ENCODE measurements at regions not wholly inside any gene's neighbourhood (a gene's known extent, or its start where the extent isn't known, plus 50 kb on each side); places are given as distances from the start of the nearest gene placed in this dataset.
"Not testable (repeated sequence)": the region's sequence is repeated elsewhere in the genome, so short reads cannot be mapped to it uniquely, and the experiment has no call there.

- Histone ChIP-seq H3K27ac (ENCODE audit: low read depth, low read length) (no peak overlapping the region), H3K9me3 (ENCODE audit: insufficient read depth, low read depth, low read length) (no peaks in the 10 kb centered on the region), H3K4me1 (ENCODE audit: insufficient read depth, low read length) (no peaks in the 10 kb centered on the region), H3K27me3 (ENCODE audit: insufficient read depth, low read length) (no peaks in the 10 kb centered on the region), H3K36me3 (ENCODE audit: insufficient read depth, low read length) (peaks cover 5% of the 10 kb centered on the region; the same call in 1 of the 2 replicates), H3K4me3 (ENCODE audit: low read length) (no peak overlapping the region), H3K9ac (ENCODE audit: low read depth, low read length) (no peak overlapping the region)
- WGBS, result over 99% methylated on average over 5 of the region's 5 CpGs
Measured at GRCh38 chr14:89516173-89516572, 99.1 kb upstream of the FOXN3 start.

- no peaks in the 10 kb centered on the region for H3K9me3 ChIP-seq (ENCODE audit: insufficient read depth, low read depth, low read length)
- peaks cover 5% of the 10 kb centered on the region; the same call in 1 of the 2 replicates for H3K36me3 ChIP-seq (ENCODE audit: insufficient read depth, low read length)
- H3K4me3 ChIP-seq (ENCODE audit: low read length), result no peak overlapping the region
- no peaks in the 10 kb centered on the region for H3K4me1 ChIP-seq (ENCODE audit: insufficient read depth, low read length)
- no peaks in the 10 kb centered on the region for H3K27me3 ChIP-seq (ENCODE audit: insufficient read depth, low read length)
- 95% methylated on average over 11 of the region's 11 CpGs for WGBS
- H3K27ac ChIP-seq (ENCODE audit: low read depth, low read length), result no peak overlapping the region
- H3K9ac ChIP-seq (ENCODE audit: low read depth, low read length), result no peak overlapping the region
Measured at GRCh38 chr14:89514601-89515000, 97.6 kb upstream of the FOXN3 start.

- WGBS, result 90% methylated on average over 3 of the region's 3 CpGs
- Histone ChIP-seq H3K36me3 (ENCODE audit: insufficient read depth, low read length) (peaks cover 5% of the 10 kb centered on the region; the same call in 1 of the 2 replicates), H3K27ac (ENCODE audit: low read depth, low read length) (no peak overlapping the region), H3K4me1 (ENCODE audit: insufficient read depth, low read length) (peaks cover 12% of the 10 kb centered on the region; the same call in 1 of the 2 replicates), H3K9ac (ENCODE audit: low read depth, low read length) (no peak overlapping the region), H3K4me3 (ENCODE audit: low read length) (no peak overlapping the region), H3K9me3 (ENCODE audit: insufficient read depth, low read depth, low read length) (no peaks in the 10 kb centered on the region), H3K27me3 (ENCODE audit: insufficient read depth, low read length) (no peaks in the 10 kb centered on the region)
Measured at GRCh38 chr14:89509891-89510290, 92.9 kb upstream of the FOXN3 start.

- Histone ChIP-seq H3K27me3 (ENCODE audit: insufficient read depth, low read length) (no peaks in the 10 kb centered on the region), H3K27ac (ENCODE audit: low read depth, low read length) (no peak overlapping the region), H3K4me1 (ENCODE audit: insufficient read depth, low read length) (peaks cover 12% of the 10 kb centered on the region; the same call in 1 of the 2 replicates), H3K9me3 (ENCODE audit: insufficient read depth, low read depth, low read length) (no peaks in the 10 kb centered on the region), H3K36me3 (ENCODE audit: insufficient read depth, low read length) (peaks cover 5% of the 10 kb centered on the region; the same call in 1 of the 2 replicates), H3K4me3 (ENCODE audit: low read length) (no peak overlapping the region), H3K9ac (ENCODE audit: low read depth, low read length) (no peak overlapping the region)
- WGBS, result 92% methylated on average over 3 of the region's 3 CpGs
Measured at GRCh38 chr14:89508863-89509262, 91.8 kb upstream of the FOXN3 start.

- Histone ChIP-seq H3K4me3 (ENCODE audit: low read length) (no peak overlapping the region), H3K36me3 (ENCODE audit: insufficient read depth, low read length) (peaks cover 5% of the 10 kb centered on the region; the same call in 1 of the 2 replicates), H3K27me3 (ENCODE audit: insufficient read depth, low read length) (no peaks in the 10 kb centered on the region), H3K9ac (ENCODE audit: low read depth, low read length) (no peak overlapping the region), H3K27ac (ENCODE audit: low read depth, low read length) (no peak overlapping the region), H3K9me3 (ENCODE audit: insufficient read depth, low read depth, low read length) (no peaks in the 10 kb centered on the region), H3K4me1 (ENCODE audit: insufficient read depth, low read length) (peaks cover 12% of the 10 kb centered on the region; the same call in 1 of the 2 replicates)
- WGBS, result 93% methylated on average over 7 of the region's 7 CpGs
Measured at GRCh38 chr14:89507926-89508460, 91.0 kb upstream of the FOXN3 start.

- Histone ChIP-seq H3K4me1 (ENCODE audit: insufficient read depth, low read length) (peaks cover 12% of the 10 kb centered on the region; the same call in 1 of the 2 replicates), H3K27me3 (ENCODE audit: insufficient read depth, low read length) (no peaks in the 10 kb centered on the region), H3K4me3 (ENCODE audit: low read length) (no peak overlapping the region), H3K9me3 (ENCODE audit: insufficient read depth, low read depth, low read length) (no peaks in the 10 kb centered on the region), H3K27ac (ENCODE audit: low read depth, low read length) (no peak overlapping the region), H3K36me3 (ENCODE audit: insufficient read depth, low read length) (peaks cover 5% of the 10 kb centered on the region; the same call in 1 of the 2 replicates), H3K9ac (ENCODE audit: low read depth, low read length) (no peak overlapping the region)
- WGBS, result 89% methylated on average over 1 of the region's 1 CpG
Measured at GRCh38 chr14:89507521-89507920, 90.5 kb upstream of the FOXN3 start.

GRCh38 chr14:89506891-89507452 is 89.9 kb upstream of the FOXN3 start:
- H3K27ac ChIP-seq (ENCODE audit: low read depth, low read length); H3K4me3 ChIP-seq (ENCODE audit: low read length); H3K9me3 ChIP-seq (ENCODE audit: insufficient read depth, low read depth, low read length); H3K36me3 ChIP-seq (ENCODE audit: insufficient read depth, low read length); H3K9ac ChIP-seq (ENCODE audit: low read depth, low read length); H3K27me3 ChIP-seq (ENCODE audit: insufficient read depth, low read length): not testable (repeated sequence)
- H3K4me1 ChIP-seq (ENCODE audit: insufficient read depth, low read length), result peaks cover 12% of the 10 kb centered on the region; the same call in 1 of the 2 replicates
- WGBS, result 98% methylated on average over 7 of the region's 8 CpGs

GRCh38 chr14:89504602-89505313 is 87.7 kb upstream of the FOXN3 start:
- no peaks in the 10 kb centered on the region for H3K9me3 ChIP-seq (ENCODE audit: insufficient read depth, low read depth, low read length)
- H3K4me1 ChIP-seq (ENCODE audit: insufficient read depth, low read length), result peaks cover 12% of the 10 kb centered on the region; the same call in 1 of the 2 replicates
- no peaks in the 10 kb centered on the region for H3K27me3 ChIP-seq (ENCODE audit: insufficient read depth, low read length)
- H3K27ac ChIP-seq (ENCODE audit: low read depth, low read length), result no peak overlapping the region
- WGBS, result 85% methylated on average over 5 of the region's 6 CpGs
- H3K36me3 ChIP-seq (ENCODE audit: insufficient read depth, low read length), result peaks cover 7% of the 10 kb centered on the region; the same call in 1 of the 2 replicates
- H3K9ac ChIP-seq (ENCODE audit: low read depth, low read length), result no peak overlapping the region
- no peak overlapping the region for H3K4me3 ChIP-seq (ENCODE audit: low read length)

- H3K27me3 ChIP-seq (ENCODE audit: insufficient read depth, low read length), result no peaks in the 10 kb centered on the region
- H3K9me3 ChIP-seq (ENCODE audit: insufficient read depth, low read depth, low read length), result no peaks in the 10 kb centered on the region
- H3K4me3 ChIP-seq (ENCODE audit: low read length), result no peak overlapping the region
- H3K36me3 ChIP-seq (ENCODE audit: insufficient read depth, low read length), result peaks cover 7% of the 10 kb centered on the region; the same call in 1 of the 2 replicates
- H3K27ac ChIP-seq (ENCODE audit: low read depth, low read length), result no peak overlapping the region
- 88% methylated on average over 3 of the region's 3 CpGs for WGBS
- H3K9ac ChIP-seq (ENCODE audit: low read depth, low read length), result no peak overlapping the region
- peaks cover 17% of the 10 kb centered on the region; the same call in 1 of the 2 replicates for H3K4me1 ChIP-seq (ENCODE audit: insufficient read depth, low read length)
Measured at GRCh38 chr14:89504091-89504490, 87.1 kb upstream of the FOXN3 start.

- H3K27me3 ChIP-seq (ENCODE audit: insufficient read depth, low read length), result no peaks in the 10 kb centered on the region
- H3K9me3 ChIP-seq (ENCODE audit: insufficient read depth, low read depth, low read length), result no peaks in the 10 kb centered on the region
- H3K27ac ChIP-seq (ENCODE audit: low read depth, low read length), result no peak overlapping the region
- H3K4me3 ChIP-seq (ENCODE audit: low read length), result no peak overlapping the region
- H3K36me3 ChIP-seq (ENCODE audit: insufficient read depth, low read length), result peaks cover 7% of the 10 kb centered on the region; the same call in 1 of the 2 replicates
- WGBS, result 95% methylated on average over 10 of the region's 10 CpGs
- no peak overlapping the region for H3K9ac ChIP-seq (ENCODE audit: low read depth, low read length)
- peaks cover 20% of the 10 kb centered on the region; the same call in 1 of the 2 replicates for H3K4me1 ChIP-seq (ENCODE audit: insufficient read depth, low read length)
Measured at GRCh38 chr14:89503431-89503996, 86.5 kb upstream of the FOXN3 start.

GRCh38 chr14:89502966-89503365 is 85.9 kb upstream of the FOXN3 start:
- WGBS, result 84% methylated on average over 5 of the region's 5 CpGs
- Histone ChIP-seq H3K27ac (ENCODE audit: low read depth, low read length) (no peak overlapping the region), H3K9me3 (ENCODE audit: insufficient read depth, low read depth, low read length) (no peaks in the 10 kb centered on the region)

More at GRCh38 chr14:89502966-89503365, 85.9 kb upstream of the FOXN3 start:
- peaks cover 7% of the 10 kb centered on the region; the same call in 1 of the 2 replicates for H3K36me3 ChIP-seq (ENCODE audit: insufficient read depth, low read length)
- H3K4me1 ChIP-seq (ENCODE audit: insufficient read depth, low read length), result peaks cover 18% of the 10 kb centered on the region; the same call in 1 of the 2 replicates
- no peak overlapping the region for H3K9ac ChIP-seq (ENCODE audit: low read depth, low read length)
- H3K27me3 ChIP-seq (ENCODE audit: insufficient read depth, low read length), result no peaks in the 10 kb centered on the region
- H3K4me3 ChIP-seq (ENCODE audit: low read length), result no peak overlapping the region

All from HUES64 (cell line).